ENCODE measurements at regions not wholly inside any gene's neighbourhood (a gene's known extent, or its start where the extent isn't known, plus 50 kb on each side); places are given as distances from the start of the nearest gene placed in this dataset.

- no peak for TF ChIP-seq CTCF (tag by site-specific recombination; IDR thresholded peaks at IDR 0.05)
- TF ChIP-seq HOXD13 (CRISPR knock-in tag; IDR thresholded peaks at IDR 0.05; ENCODE audit: borderline replicate concordance): no peak
- no peak for TF ChIP-seq ZBTB20 (tag by site-specific recombination; IDR thresholded peaks at IDR 0.05)
These were observed 107.6 kb downstream of the C12orf50 start (continued) for GRCh38 chr12:87921621-87922020.

GRCh38 chr12:87920139-87920538, 109.1 kb downstream of the C12orf50 start:
- CTCF ChIA-PET: interaction anchor here (0.6 kb wide), 1 partner anchor 1227 kb away, joined by 3 read pairs; no protein-coding TSS in a partner anchor
- H3K9me3 ChIP-seq (ENCODE audit: control insufficient read depth, insufficient read depth, low read depth, low read length): no peaks in the 10 kb centered on the region

More at GRCh38 chr12:87920139-87920538, 109.1 kb downstream of the C12orf50 start:
- no peaks in the 10 kb centered on the region for H3K4me1 ChIP-seq (ENCODE audit: control insufficient read depth, insufficient read depth, low read length)
- TF ChIP-seq ZNF776 (tag by site-specific recombination; IDR thresholded peaks at IDR 0.05; ENCODE audit: borderline replicate concordance) (no peak), REST (tag by site-specific recombination; IDR thresholded peaks at IDR 0.05) (no peak), PBX3 (CRISPR knock-in tag; IDR thresholded peaks at IDR 0.05) (no peak), ZBTB49 (tag by site-specific recombination; IDR thresholded peaks at IDR 0.05; ENCODE audit: low read depth) (no peak), GLI4 (tag by site-specific recombination; IDR thresholded peaks at IDR 0.05) (no peak), ZNF704 (tag by site-specific recombination; IDR thresholded peaks at IDR 0.05) (no peak), ZNF354C (tag by site-specific recombination; IDR thresholded peaks at IDR 0.05; ENCODE audit: borderline replicate concordance, low read depth) (no peak), ZNF792 (tag by site-specific recombination; IDR thresholded peaks at IDR 0.05) (no peak), ZNF501 (tag by site-specific recombination; IDR thresholded peaks at IDR 0.05) (no peak), ZNF280C (tag by site-specific recombination; IDR thresholded peaks at IDR 0.05) (no peak), ZNF155 (tag by site-specific recombination; IDR thresholded peaks at IDR 0.05) (no peak)
- TF ChIP-seq, protein P1, sequence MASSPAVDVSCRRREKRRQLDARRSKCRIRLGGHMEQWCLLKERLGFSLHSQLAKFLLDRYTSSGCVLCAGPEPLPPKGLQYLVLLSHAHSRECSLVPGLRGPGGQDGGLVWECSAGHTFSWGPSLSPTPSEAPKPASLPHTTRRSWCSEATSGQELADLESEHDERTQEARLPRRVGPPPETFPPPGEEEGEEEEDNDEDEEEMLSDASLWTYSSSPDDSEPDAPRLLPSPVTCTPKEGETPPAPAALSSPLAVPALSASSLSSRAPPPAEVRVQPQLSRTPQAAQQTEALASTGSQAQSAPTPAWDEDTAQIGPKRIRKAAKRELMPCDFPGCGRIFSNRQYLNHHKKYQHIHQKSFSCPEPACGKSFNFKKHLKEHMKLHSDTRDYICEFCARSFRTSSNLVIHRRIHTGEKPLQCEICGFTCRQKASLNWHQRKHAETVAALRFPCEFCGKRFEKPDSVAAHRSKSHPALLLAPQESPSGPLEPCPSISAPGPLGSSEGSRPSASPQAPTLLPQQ (tag by site-specific recombination; IDR thresholded peaks at IDR 0.05): no peak
- POLR2A ChIA-PET: no interaction called here
- no peak overlapping the region for H3K4me3 ChIP-seq (ENCODE audit: low read depth, low read length)
- H3K27ac ChIP-seq (ENCODE audit: extremely low read depth, low read depth, low read length): no peak overlapping the region
- H3K36me3 ChIP-seq (ENCODE audit: control insufficient read depth in 2 of 2, insufficient read depth in 1 of 2, low read length in 2 of 2): no peaks in the 10 kb centered on the region
